Transverse colon (tissue), 4 donors: ENCODE measurements at regions not wholly inside any gene's neighbourhood (a gene's known extent, or its start where the extent isn't known, plus 50 kb on each side); places are given as distances from the start of the nearest gene placed in this dataset.

ENCODE experiments used
- DNase-seq: peaks from one replicate; pipeline ENCODE4 v3.0.0-alpha.2; 2019
- H3K27ac ChIP-seq, 4 donors: fragments of 200-600 bp; sonication (generic); 2 replicates each; pipeline ENCODE4 v1.5.1; 2016 to 2018; ENCODE audit warnings: inconsistent platforms in 4 of 4
- H3K27me3 ChIP-seq: fragments of 200-600 bp; sonication (generic); 2 replicates; pipeline ENCODE4 v1.5.1; 2017; ENCODE audit warnings: inconsistent platforms
- H3K36me3 ChIP-seq, 4 donors: fragments of 200-600 bp; sonication (generic); 2 replicates each; pipeline ENCODE4 v1.5.1; 2017 to 2019; ENCODE audit warnings: inconsistent platforms in 4 of 4
- H3K4me1 ChIP-seq, 4 donors: fragments of 200-600 bp; sonication (generic); 2 replicates each; pipeline ENCODE4 v1.5.1; 2017 to 2020; ENCODE audit warnings: inconsistent platforms in 4 of 4
- H3K4me3 ChIP-seq, 4 donors: fragments of 200-600 bp; sonication (generic); 1 replicate in 1 of 4; 2 replicates in 3 of 4; pipeline versions ENCODE4 v1.5.1 to v1.6.1; 2017 to 2019; ENCODE audit warnings: inconsistent platforms in 4 of 4
- H3K9me3 ChIP-seq, 2 donors: fragments of 200-600 bp; sonication (generic); 2 replicates each; pipeline ENCODE4 v1.5.1; 2017 to 2019; ENCODE audit warnings: inconsistent platforms in 2 of 2
- EP300 ChIP-seq: sonication (generic); formaldehyde crosslinking; IDR thresholded peaks from one replicate; pipeline ENCODE4 v1.6.1; 2017; ENCODE audit warnings: antibody characterized with exemption, low read depth
- POLR2A ChIP-seq: fragments of 450-650 bp; IDR thresholded peaks from one replicate; pipeline ENCODE4 v1.6.1; 2016; ENCODE audit warnings: antibody characterized with exemption, mild to moderate bottlenecking, moderate library complexity
- POLR2AphosphoS5 ChIP-seq, 3 donors: sonication (generic); formaldehyde crosslinking; IDR thresholded peaks; one replicate each; pipeline ENCODE4 v1.6.1; 2016; ENCODE audit warnings: antibody characterized with exemption in 3 of 3
- WGBS, 2 donors: methylation state at CpG; one replicate each; pipeline ENCODE4 v1.1.5; 2018; ENCODE audit warnings: low coverage in 1 of 2; 5-methylcytosine and 5-hydroxymethylcytosine counted together
- in situ Hi-C, 4 donors: fragments of 200-750 bp; cut with MboI; loops; one replicate each; pipeline versions ENCODE4 v1.15.0 to v1.15.1; 2017; ENCODE audit warnings: low sequenced_read_pairs in 3 of 4, low pct_ligation_motif_present in 1 of 4, low pct_unique_long_range_greater_than_20kb in 1 of 4
- intact Hi-C: fragments of 100-400 bp; cut with DNase I; formaldehyde crosslinking; loops from one replicate; pipeline ENCODE4 v1.15.1; 2023; ENCODE audit warnings: low total_unique reads
- TF ChIP-seq, protein P1 (sequence below), 5 experiments: fragments of 200-600 bp in 3 of 5; fragments of 450-650 bp in 2 of 5; sonication (generic) in 3 of 5; IDR thresholded peaks; 1 replicate in 2 of 5; 2 replicates in 3 of 5; pipeline ENCODE4 v1.5.1; 2016 to 2017; ENCODE audit warnings: antibody characterized with exemption in 5 of 5, inconsistent platforms in 3 of 5, mild to moderate bottlenecking in 2 of 5, moderate library complexity in 1 of 5

DNA sequence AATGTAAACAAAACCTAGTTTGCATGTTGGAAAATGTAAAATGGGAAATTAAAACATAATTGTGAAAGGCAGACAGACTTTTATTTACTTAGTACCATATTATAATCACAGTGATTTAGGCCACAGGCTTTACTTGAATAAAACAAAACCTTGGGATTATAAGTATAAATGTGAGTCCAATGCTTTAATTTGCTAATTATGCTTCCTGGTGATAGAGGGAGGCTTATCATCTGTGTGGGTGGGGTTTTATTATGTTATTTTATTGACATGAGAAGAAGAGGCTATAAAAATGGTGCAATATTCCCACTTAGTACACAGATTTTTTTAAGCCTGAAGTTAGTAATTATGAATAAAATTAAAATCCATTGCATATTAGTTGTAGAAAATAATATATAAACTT is 248.3 kb upstream of the TBL1XR1 start:
- Histone ChIP-seq H3K4me1 (peaks cover 15 to 84% (median 36%) of the 10 kb centered on the region in 4 donors), H3K27me3 (no peaks in the 10 kb centered on the region), H3K4me3 (no peak overlapping the region), H3K27ac (peak overlapping the region; percentile 77 to 81 (median 78)), H3K36me3 (no peaks in the 10 kb centered on the region), H3K9me3 (no peaks in the 10 kb centered on the region)
- intact Hi-C loops (no loop called here), in situ Hi-C loops (no loop called here)
- TF ChIP-seq POLR2AphosphoS5 (IDR thresholded peaks at IDR 0.05) (no peak), POLR2A (no peak), EP300 (no peak)
- TF ChIP-seq, protein P1, sequence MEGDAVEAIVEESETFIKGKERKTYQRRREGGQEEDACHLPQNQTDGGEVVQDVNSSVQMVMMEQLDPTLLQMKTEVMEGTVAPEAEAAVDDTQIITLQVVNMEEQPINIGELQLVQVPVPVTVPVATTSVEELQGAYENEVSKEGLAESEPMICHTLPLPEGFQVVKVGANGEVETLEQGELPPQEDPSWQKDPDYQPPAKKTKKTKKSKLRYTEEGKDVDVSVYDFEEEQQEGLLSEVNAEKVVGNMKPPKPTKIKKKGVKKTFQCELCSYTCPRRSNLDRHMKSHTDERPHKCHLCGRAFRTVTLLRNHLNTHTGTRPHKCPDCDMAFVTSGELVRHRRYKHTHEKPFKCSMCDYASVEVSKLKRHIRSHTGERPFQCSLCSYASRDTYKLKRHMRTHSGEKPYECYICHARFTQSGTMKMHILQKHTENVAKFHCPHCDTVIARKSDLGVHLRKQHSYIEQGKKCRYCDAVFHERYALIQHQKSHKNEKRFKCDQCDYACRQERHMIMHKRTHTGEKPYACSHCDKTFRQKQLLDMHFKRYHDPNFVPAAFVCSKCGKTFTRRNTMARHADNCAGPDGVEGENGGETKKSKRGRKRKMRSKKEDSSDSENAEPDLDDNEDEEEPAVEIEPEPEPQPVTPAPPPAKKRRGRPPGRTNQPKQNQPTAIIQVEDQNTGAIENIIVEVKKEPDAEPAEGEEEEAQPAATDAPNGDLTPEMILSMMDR (IDR thresholded peaks at IDR 0.05), result no peak
- no peak for DNase-seq

DNA sequence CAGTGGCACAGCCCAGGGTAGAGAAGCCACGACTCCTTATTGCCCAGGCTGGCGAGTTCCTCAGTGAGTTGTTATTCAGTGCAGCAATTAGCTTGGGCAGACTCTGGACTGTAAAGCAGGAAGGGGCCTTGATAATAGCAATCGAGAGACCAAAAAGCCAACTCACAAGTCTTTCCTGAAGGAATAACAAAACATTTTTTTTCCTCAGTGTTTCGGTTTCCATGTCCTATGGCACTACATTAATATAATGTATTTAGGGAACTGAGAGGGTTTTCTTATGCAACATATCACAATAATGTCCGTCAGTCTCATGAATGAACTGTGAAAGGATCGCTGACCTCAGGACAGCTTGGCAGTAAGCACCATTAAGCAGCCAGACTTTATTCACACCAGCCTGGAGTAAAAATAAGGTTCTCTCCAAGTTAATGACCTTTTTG is 248.9 kb upstream of the TBL1XR1 start:
- no peak for TF ChIP-seq EP300
- TF ChIP-seq POLR2AphosphoS5 (IDR thresholded peaks at IDR 0.05), result no peak
- no peak for TF ChIP-seq POLR2A
- TF ChIP-seq, protein P1 (IDR thresholded peaks at IDR 0.05), result no peak
- intact Hi-C loops (no loop called here), in situ Hi-C loops (no loop called here)
- peak overlapping the region; percentile 77 to 81 (median 78) for H3K27ac ChIP-seq
- peak; percentile 42 for DNase-seq
- H3K4me1 ChIP-seq, result peaks cover 13 to 80% (median 36%) of the 10 kb centered on the region in 4 donors
- peak overlapping the region in 1 of 4 donors; percentile 17 for H3K4me3 ChIP-seq
- no peaks in the 10 kb centered on the region for H3K36me3 ChIP-seq
- H3K9me3 ChIP-seq, result no peaks in the 10 kb centered on the region
- no peaks in the 10 kb centered on the region for H3K27me3 ChIP-seq
- 45 to 50% methylated on average over 5 to 6 of the region's 6 CpGs for WGBS, 2 donors

DNA sequence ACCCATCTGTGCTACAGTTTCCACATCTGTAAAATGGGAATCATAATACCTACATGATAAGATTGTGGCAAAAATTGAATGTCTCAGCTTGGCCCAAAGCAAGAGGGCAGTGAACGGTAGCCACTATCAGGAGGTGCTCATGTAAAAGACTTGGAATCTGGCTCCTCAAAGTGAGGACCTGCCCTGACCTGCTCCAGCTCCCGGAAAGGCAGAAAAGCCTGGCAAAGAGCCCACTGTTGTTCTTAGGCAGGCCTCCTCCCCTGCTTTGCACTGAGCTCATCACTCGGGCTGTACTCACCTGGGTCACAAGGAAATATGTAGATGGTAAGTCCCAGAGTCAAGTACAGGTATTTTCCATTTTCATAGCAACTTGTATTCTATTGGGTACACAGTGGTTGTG is 250.7 kb upstream of the TBL1XR1 start:
- WGBS, 2 donors, result 69% methylated on average over 3 of the region's 3 CpGs; no CpG with 5 or more reads in 1 of the 2 donors
- intact Hi-C loops, result no loop called here
- peaks cover 13 to 72% (median 37%) of the 10 kb centered on the region in 4 donors for H3K4me1 ChIP-seq

DNA sequence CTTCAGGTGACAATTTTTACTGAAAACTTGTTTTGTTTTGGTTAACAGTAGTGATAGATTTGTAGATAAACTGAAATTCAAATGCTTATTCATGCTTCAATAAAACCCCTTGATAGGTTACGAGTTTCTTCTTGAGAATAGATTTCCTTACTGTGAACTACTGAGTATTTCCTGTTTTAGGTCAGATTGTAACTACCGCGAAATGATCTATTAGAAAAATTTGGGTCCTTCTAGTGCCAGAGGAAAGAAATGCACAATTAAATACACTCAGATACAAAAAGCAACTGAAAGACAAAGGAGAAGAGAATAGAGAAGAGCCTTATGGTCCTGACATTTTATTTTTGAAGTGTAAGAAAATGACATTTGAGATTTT is 251.7 kb upstream of the TBL1XR1 start:
- in situ Hi-C loops (no loop called here), intact Hi-C loops (no loop called here)
- H3K4me1 ChIP-seq, result peaks cover 13 to 66% (median 33%) of the 10 kb centered on the region in 4 donors
- H3K9me3 ChIP-seq, result no peaks in the 10 kb centered on the region
- no peaks in the 10 kb centered on the region for H3K36me3 ChIP-seq
- no peak for TF ChIP-seq POLR2AphosphoS5 (IDR thresholded peaks at IDR 0.05)
- no peak for TF ChIP-seq EP300
- TF ChIP-seq, protein P1 (IDR thresholded peaks at IDR 0.05), result no peak
- TF ChIP-seq POLR2A, result no peak
- H3K4me3 ChIP-seq, result no peak overlapping the region
- DNase-seq, result no peak
- H3K27me3 ChIP-seq, result no peaks in the 10 kb centered on the region
- WGBS, 2 donors, result 53% methylated on average over 3 of the region's 3 CpGs
- H3K27ac ChIP-seq, result peak overlapping the region; percentile 62 to 77 (median 70)

More for the DNA sequence above, 250.7 kb upstream of the TBL1XR1 start:
- TF ChIP-seq, protein P1 (IDR thresholded peaks at IDR 0.05), result no peak
- TF ChIP-seq POLR2AphosphoS5 (IDR thresholded peaks at IDR 0.05), result peak in 2 of 3 donors; percentile 8 to 54
- DNase-seq, result peak; percentile 91
- no peaks in the 10 kb centered on the region for H3K36me3 ChIP-seq
- in situ Hi-C loops, result no loop called here
- H3K27ac ChIP-seq, result peak overlapping the region; percentile 54 to 77 (median 70)
- H3K27me3 ChIP-seq, result no peaks in the 10 kb centered on the region
- H3K4me3 ChIP-seq, result no peak overlapping the region
- no peaks in the 10 kb centered on the region for H3K9me3 ChIP-seq
